IMR-90 (cell line): ENCODE measurements at regions not wholly inside any gene's neighbourhood (a gene's known extent, or its start where the extent isn't known, plus 50 kb on each side); places are given as distances from the start of the nearest gene placed in this dataset.
A peak's percentile ranks its signal among the peaks of the same experiment; 100 is the strongest.

Experiments
- ATAC-seq: fragments of 200-7000 bp; cut with Tn5 transposase; 2 replicates; pipeline ENCODE4 v1.9.1; 2020; ENCODE audit warnings: low read depth, mild to moderate bottlenecking, moderate library complexity
- BruUV-seq: library from RNA; stranded (reverse); fragments of 400-500 nt; replicated peaks from 2 replicates; lab custom pipeline; 2021; lab: Mats Ljungman, UMichigan
- CTCF ChIA-PET: fragments of 300-600 bp; formaldehyde crosslinking; extraction: SDS; loops from one replicate; lab custom pipeline; 2021; ENCODE audit warnings: antibody characterized with exemption; lab: Yijun Ruan, JAX
- POLR2A ChIA-PET: fragments of 300-600 bp; sonication (Branson Sonifier 250); formaldehyde crosslinking; loops from one replicate; lab custom pipeline; 2022; ENCODE audit warnings: antibody characterized with exemption; ENCODE audit not compliant: unreplicated experiment; lab: Charles Lee
- DNase-seq: peaks from one replicate; pipeline ENCODE4 v3.0.0; 2013
- H2AFZ ChIP-seq: replicated peaks from 2 replicates; pipeline ENCODE3; 2013; ENCODE audit warnings: low read length, mild to moderate bottlenecking; ENCODE audit not compliant: poor library complexity
- H2AK5ac ChIP-seq: 2 replicates; pipeline ENCODE4 v1.6.1; 2013; ENCODE audit warnings: low read depth, low read length, inconsistent platforms
- H2AK9ac ChIP-seq: replicated peaks from 2 replicates; pipeline ENCODE3; 2013; ENCODE audit warnings: mild to moderate bottlenecking, low read depth, low read length, moderate library complexity; ENCODE audit not compliant: poor library complexity
- H2BK120ac ChIP-seq: 2 replicates; pipeline ENCODE4 v1.6.1; 2013; ENCODE audit warnings: low read depth, low read length, inconsistent platforms
- H2BK15ac ChIP-seq: 3 replicates; pipeline ENCODE4 v1.6.1; 2013; ENCODE audit warnings: low read depth, low read length, inconsistent platforms
- H2BK20ac ChIP-seq: 2 replicates; pipeline ENCODE4 v1.6.1; 2013; ENCODE audit warnings: low read depth, mild to moderate bottlenecking, inconsistent platforms, low read length, moderate library complexity
- H2BK5ac ChIP-seq: 2 replicates; pipeline ENCODE4 v1.6.1; 2013; ENCODE audit warnings: mild to moderate bottlenecking, low read depth, low read length, inconsistent platforms; ENCODE audit not compliant: poor library complexity, severe bottlenecking
- H3K14ac ChIP-seq: replicated peaks from 2 replicates; pipeline ENCODE4 v1.6.1; 2013; ENCODE audit warnings: low read depth, low read length, inconsistent platforms
- H3K18ac ChIP-seq: 2 replicates; pipeline ENCODE4 v1.6.1; 2013; ENCODE audit warnings: low read depth, low read length, control low read depth
- H3K23ac ChIP-seq: 2 replicates; pipeline ENCODE4 v1.6.1; 2013; ENCODE audit warnings: low read depth, low read length, inconsistent platforms
- H3K27ac ChIP-seq: 2 replicates; pipeline ENCODE4 v1.5.1; 2013; ENCODE audit warnings: mild to moderate bottlenecking, control low read depth, low read length; ENCODE audit not compliant: insufficient read depth
- H3K27me3 ChIP-seq: 2 replicates; pipeline ENCODE4 v1.6.1; 2013; ENCODE audit warnings: low read length; ENCODE audit not compliant: control insufficient read depth, insufficient read depth
- H3K36me3 ChIP-seq: 2 replicates; pipeline ENCODE4 v1.6.1; 2013; ENCODE audit warnings: low read length, mixed read lengths; ENCODE audit not compliant: control insufficient read depth, insufficient read depth
- H3K4ac ChIP-seq: 2 replicates; pipeline ENCODE4 v1.6.1; 2013; ENCODE audit warnings: low read depth, low read length, inconsistent platforms
- H3K4me1 ChIP-seq: 2 replicates; pipeline ENCODE4 v1.6.1; 2013; ENCODE audit warnings: low read length, mixed read lengths; ENCODE audit not compliant: control insufficient read depth, insufficient read depth
- H3K4me2 ChIP-seq: 2 replicates; pipeline ENCODE4 v1.6.1; 2013; ENCODE audit warnings: low read depth, mild to moderate bottlenecking, control low read depth, low read length, moderate library complexity
- H3K4me3 ChIP-seq: 2 replicates; pipeline ENCODE4 v1.5.1; 2013; ENCODE audit warnings: low read depth, mild to moderate bottlenecking, control low read depth, low read length, moderate library complexity; ENCODE audit not compliant: insufficient read depth
- H3K56ac ChIP-seq: 2 replicates; pipeline ENCODE4 v1.6.1; 2013; ENCODE audit warnings: low read length, inconsistent platforms; ENCODE audit not compliant: insufficient read depth; ENCODE audit errors: extremely low read depth
- H3K79me1 ChIP-seq, 2 experiments: 2 replicates each; pipeline ENCODE4 v1.6.1; 2013; ENCODE audit warnings: low read length in 2 of 2, inconsistent platforms in 1 of 2, low read depth in 1 of 2
- H3K9ac ChIP-seq: 2 replicates; pipeline ENCODE4 v1.6.1; 2013; ENCODE audit warnings: low read depth, low read length, control low read depth
- H3K9me1 ChIP-seq: 2 replicates; pipeline ENCODE4 v1.6.1; 2013; ENCODE audit warnings: low read length, inconsistent platforms; ENCODE audit not compliant: insufficient read depth
- H3K9me3 ChIP-seq: 2 replicates; pipeline ENCODE4 v1.6.1; 2013; ENCODE audit warnings: low read length; ENCODE audit not compliant: control insufficient read depth, insufficient read depth
- H4K20me1 ChIP-seq: 2 replicates; pipeline ENCODE4 v1.6.1; 2013; ENCODE audit warnings: low read length, inconsistent platforms; ENCODE audit not compliant: insufficient read depth
- H4K5ac ChIP-seq: 2 replicates; pipeline ENCODE4 v1.6.1; 2013; ENCODE audit warnings: mild to moderate bottlenecking, low read depth, low read length, control low read depth
- H4K8ac ChIP-seq, 2 experiments: 2 replicates each; pipeline ENCODE4 v1.6.1; 2013; ENCODE audit warnings: low read depth in 2 of 2, low read length in 2 of 2, control low read depth in 1 of 2, inconsistent platforms in 1 of 2
- H4K91ac ChIP-seq: 2 replicates; pipeline ENCODE4 v1.6.1; 2013; ENCODE audit warnings: low read depth, low read length, inconsistent platforms; ENCODE audit not compliant: insufficient read depth
- CHD1 ChIP-seq: IDR thresholded peaks from 2 replicates; pipeline ENCODE4 v1.6.1; 2012; ENCODE audit warnings: low read depth, low read length, improper control_type of control experiment
- MAZ ChIP-seq: IDR thresholded peaks from 2 replicates; pipeline ENCODE4 v1.6.1; 2012; ENCODE audit warnings: low read depth, mild to moderate bottlenecking, low read length, improper control_type of control experiment, moderate library complexity, borderline replicate concordance
- RCOR1 ChIP-seq: IDR thresholded peaks from 2 replicates; pipeline ENCODE4 v1.6.1; 2012; ENCODE audit warnings: mild to moderate bottlenecking, low read length, improper control_type of control experiment; ENCODE audit not compliant: insufficient replicate concordance
- RFX5 ChIP-seq: IDR thresholded peaks from 2 replicates; pipeline ENCODE4 v1.8.0; 2012; ENCODE audit warnings: low read depth, mild to moderate bottlenecking, low read length, moderate library complexity
- USF2 ChIP-seq: fragments of 150-350 bp; IDR thresholded peaks from 2 replicates; pipeline ENCODE4 v1.6.1; 2017; ENCODE audit warnings: mild to moderate bottlenecking, antibody characterized with exemption, low read length, low read depth
- WGBS, 2 experiments: methylation state at CpG; one replicate each; pipeline versions ENCODE4 v1.1.5 to v1.1.7; 2013; ENCODE audit warnings: missing lambda C conversion rate in 2 of 2; ENCODE audit not compliant: insufficient read length in 1 of 2; ENCODE audit errors: extremely low coverage in 2 of 2; 5-methylcytosine and 5-hydroxymethylcytosine counted together
- dilution Hi-C: fragments of 300-500 bp; cut with HindIII; formaldehyde crosslinking; loops from one replicate; pipeline ENCODE4 v1.14.3; 2018; ENCODE audit warnings: low sequenced_read_pairs; ENCODE audit not compliant: unreplicated experiment
- in situ Hi-C: fragments of 300-500 bp; cut with MboI; formaldehyde crosslinking; loops from 3 replicates; pipeline ENCODE4 v1.14.3; 2019; ENCODE audit warnings: low sequenced_read_pairs, inconsistent platforms, mixed read lengths
- intact Hi-C: fragments of 100-400 bp; cut with micrococcal nuclease; formaldehyde crosslinking; loops from 2 replicates; pipeline ENCODE4 v1.10.0; 2022

- Histone ChIP-seq H3K4me3 (no peak overlapping the region), H2BK15ac (no peak overlapping the region), H3K18ac (no peak overlapping the region), H2AK9ac (no peak overlapping the region), H4K5ac (no peak overlapping the region), H2BK5ac (no peak overlapping the region), H2BK120ac (no peak overlapping the region), H4K8ac (no peak overlapping the region), H4K91ac (no peak overlapping the region), H3K27me3 (no peaks in the 10 kb centered on the region), H2AFZ (no peak overlapping the region), H2BK20ac (no peak overlapping the region), H3K79me1 (no peaks in the 10 kb centered on the region), H3K14ac (no peak overlapping the region), H3K9me1 (no peaks in the 10 kb centered on the region), H3K4me2 (no peak overlapping the region), H4K20me1 (no peaks in the 10 kb centered on the region), H3K9ac (no peak overlapping the region), H3K9me3 (no peaks in the 10 kb centered on the region), H3K36me3 (no peaks in the 10 kb centered on the region), H3K56ac (no peak overlapping the region), H3K4me1 (no peaks in the 10 kb centered on the region), H3K23ac (no peak overlapping the region), H3K27ac (no peak overlapping the region), H3K4ac (no peak overlapping the region), H2AK5ac (peak overlapping the region; percentile 13; the same call in 1 of the 2 replicates)
- ChIA-PET CTCF (no interaction called here), POLR2A (no interaction called here)
- dilution Hi-C loops = no loop called here
- in situ Hi-C loops = no loop called here
- intact Hi-C loops = no loop called here
- DNase-seq = no peak
- ATAC-seq = no peak
- TF ChIP-seq USF2 (no peak), CHD1 (no peak), RCOR1 (no peak), RFX5 (no peak), MAZ (no peak)
- WGBS, 2 experiments = 83% methylated on average over 2 of the region's 6 CpGs; no CpG with 5 or more reads in 1 of the 2 experiments
- no TSS peak for BruUV-seq
These were observed 151.1 kb upstream of the HAPLN1 start for GRCh38 chr5:83871533-83872395.
